ENCODE measurements at regions not wholly inside any gene's neighbourhood (a gene's known extent, or its start where the extent isn't known, plus 50 kb on each side); places are given as distances from the start of the nearest gene placed in this dataset.

DNA sequence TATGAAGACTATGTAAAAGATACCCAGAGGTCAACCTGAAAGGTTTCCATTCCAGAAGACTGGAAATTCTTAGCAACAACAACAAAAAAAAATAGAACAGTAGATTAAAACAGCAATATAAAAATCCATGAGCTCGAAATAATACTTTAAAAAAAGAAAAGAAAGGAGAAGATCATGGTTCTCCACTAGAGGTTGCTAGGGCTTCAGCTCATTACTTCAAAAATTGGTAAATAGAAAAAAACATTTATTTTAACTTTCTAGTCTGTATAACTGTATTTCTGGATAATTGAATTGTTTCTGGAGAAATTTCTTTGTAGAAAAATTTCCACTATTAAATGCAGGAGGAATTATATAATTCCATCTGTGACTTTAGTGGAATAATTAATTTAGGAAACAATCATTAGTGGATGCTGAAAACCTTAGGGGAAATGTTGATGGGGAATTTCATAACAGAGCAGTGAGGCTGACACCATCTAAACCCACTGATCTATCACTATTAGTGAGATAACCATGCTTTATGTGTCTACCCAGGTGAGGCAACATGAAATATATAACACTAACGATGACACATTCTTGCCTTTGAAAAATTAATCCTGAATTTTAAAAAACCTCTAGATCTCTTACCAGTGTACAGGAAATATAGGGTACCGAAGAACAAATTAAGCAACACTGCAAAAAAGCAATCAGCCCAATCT lies 62.5 kb upstream of the SNRK start:
- Mint-ChIP-seq H3K27ac (ENCODE audit: unreplicated experiment) (no peak overlapping the region), H3K36me3 (ENCODE audit: unreplicated experiment) (peaks cover 15% of the 10 kb centered on the region), H3K9me3 (ENCODE audit: unreplicated experiment) (peaks cover 5% of the 10 kb centered on the region), H3K4me3 (ENCODE audit: unreplicated experiment) (no peak overlapping the region), H3K27me3 (ENCODE audit: unreplicated experiment) (no peaks in the 10 kb centered on the region), H3K4me1 (ENCODE audit: low read depth, unreplicated experiment) (peaks cover 2% of the 10 kb centered on the region)
- TF ChIP-seq, protein P1, sequence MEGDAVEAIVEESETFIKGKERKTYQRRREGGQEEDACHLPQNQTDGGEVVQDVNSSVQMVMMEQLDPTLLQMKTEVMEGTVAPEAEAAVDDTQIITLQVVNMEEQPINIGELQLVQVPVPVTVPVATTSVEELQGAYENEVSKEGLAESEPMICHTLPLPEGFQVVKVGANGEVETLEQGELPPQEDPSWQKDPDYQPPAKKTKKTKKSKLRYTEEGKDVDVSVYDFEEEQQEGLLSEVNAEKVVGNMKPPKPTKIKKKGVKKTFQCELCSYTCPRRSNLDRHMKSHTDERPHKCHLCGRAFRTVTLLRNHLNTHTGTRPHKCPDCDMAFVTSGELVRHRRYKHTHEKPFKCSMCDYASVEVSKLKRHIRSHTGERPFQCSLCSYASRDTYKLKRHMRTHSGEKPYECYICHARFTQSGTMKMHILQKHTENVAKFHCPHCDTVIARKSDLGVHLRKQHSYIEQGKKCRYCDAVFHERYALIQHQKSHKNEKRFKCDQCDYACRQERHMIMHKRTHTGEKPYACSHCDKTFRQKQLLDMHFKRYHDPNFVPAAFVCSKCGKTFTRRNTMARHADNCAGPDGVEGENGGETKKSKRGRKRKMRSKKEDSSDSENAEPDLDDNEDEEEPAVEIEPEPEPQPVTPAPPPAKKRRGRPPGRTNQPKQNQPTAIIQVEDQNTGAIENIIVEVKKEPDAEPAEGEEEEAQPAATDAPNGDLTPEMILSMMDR (IDR thresholded peaks at IDR 0.05; ENCODE audit: partially characterized antibody, unreplicated experiment) = no peak
- no peak for DNase-seq

DNA sequence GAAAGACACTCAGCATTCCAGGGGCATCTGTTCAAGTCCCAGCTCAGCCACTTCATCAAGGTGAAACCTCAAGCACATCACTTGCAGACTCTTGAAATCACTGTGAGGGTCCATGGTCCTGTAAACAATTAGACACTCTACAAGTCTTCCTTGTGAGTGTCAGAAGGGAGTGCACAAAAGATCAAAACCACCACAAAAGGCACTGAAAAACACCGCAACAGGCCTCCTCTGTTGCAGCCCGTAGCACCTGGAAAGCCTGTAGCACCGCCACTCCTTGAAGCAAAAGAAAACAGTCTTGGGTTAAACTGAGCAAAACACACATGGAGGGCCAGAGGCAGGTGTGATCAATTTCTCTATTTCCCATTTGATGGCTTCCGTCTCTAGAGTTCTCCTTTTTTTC lies 63.8 kb upstream of the SNRK start:
- TF ChIP-seq, protein P1 (IDR thresholded peaks at IDR 0.05; ENCODE audit: partially characterized antibody, unreplicated experiment) = no peak
- Mint-ChIP-seq H3K36me3 (ENCODE audit: unreplicated experiment) (peaks cover 15% of the 10 kb centered on the region), H3K27me3 (ENCODE audit: unreplicated experiment) (no peaks in the 10 kb centered on the region), H3K27ac (ENCODE audit: unreplicated experiment) (no peak overlapping the region), H3K4me1 (ENCODE audit: low read depth, unreplicated experiment) (peaks cover 2% of the 10 kb centered on the region), H3K9me3 (ENCODE audit: unreplicated experiment) (peaks cover 4% of the 10 kb centered on the region), H3K4me3 (ENCODE audit: unreplicated experiment) (no peak overlapping the region)
- DNase-seq = no peak

DNA sequence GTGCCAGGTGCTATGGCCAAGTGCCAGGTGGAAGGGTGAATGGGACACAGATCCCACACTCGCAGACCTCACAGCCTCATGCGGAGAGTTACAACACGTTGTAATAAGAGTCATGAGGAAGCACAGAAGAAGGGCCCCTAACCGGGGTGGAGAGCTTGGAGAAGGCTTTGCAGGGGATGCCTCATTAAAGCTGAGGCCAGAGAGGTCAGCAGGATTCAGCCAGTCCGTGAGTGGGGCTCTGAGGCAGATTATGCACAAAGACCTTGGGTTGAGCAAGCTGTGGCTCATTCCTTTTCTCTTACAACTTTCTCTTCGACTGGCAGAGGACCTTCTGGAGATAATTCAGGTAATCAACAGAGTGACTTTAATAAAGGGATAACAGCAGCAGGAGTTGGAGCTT lies 65.3 kb upstream of the SNRK start:
- peaks cover 2% of the 10 kb centered on the region for H3K4me1 Mint-ChIP-seq (ENCODE audit: low read depth, unreplicated experiment)
- no peaks in the 10 kb centered on the region for H3K27me3 Mint-ChIP-seq (ENCODE audit: unreplicated experiment)
- H3K27ac Mint-ChIP-seq (ENCODE audit: unreplicated experiment) = no peak overlapping the region
- TF ChIP-seq, protein P1 (IDR thresholded peaks at IDR 0.05; ENCODE audit: partially characterized antibody, unreplicated experiment) = no peak
- peaks cover 4% of the 10 kb centered on the region for H3K9me3 Mint-ChIP-seq (ENCODE audit: unreplicated experiment)
- H3K36me3 Mint-ChIP-seq (ENCODE audit: unreplicated experiment) = peaks cover 17% of the 10 kb centered on the region
- H3K4me3 Mint-ChIP-seq (ENCODE audit: unreplicated experiment) = no peak overlapping the region
- DNase-seq = no peak

DNA sequence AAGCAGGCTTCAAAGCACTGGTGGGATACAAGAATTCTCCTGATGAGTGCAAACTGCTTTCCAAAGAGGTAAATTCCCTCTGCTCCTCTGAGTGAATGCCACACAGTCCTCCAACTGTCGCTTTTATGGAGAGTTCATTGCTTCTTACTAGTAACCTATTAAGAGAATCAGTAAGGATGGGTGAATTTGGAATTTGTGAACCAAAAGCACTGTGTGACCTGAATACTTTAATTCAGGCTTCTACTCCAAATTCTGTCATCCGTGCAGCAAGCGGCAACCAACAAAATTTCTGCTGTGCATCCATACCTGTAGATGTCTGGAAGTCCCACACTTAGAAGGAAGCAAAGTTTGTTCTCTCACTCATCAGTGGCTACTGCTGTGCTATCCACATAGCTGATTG lies 66.7 kb upstream of the SNRK start:
- Mint-ChIP-seq H3K4me1 (ENCODE audit: low read depth, unreplicated experiment) (peaks cover 2% of the 10 kb centered on the region), H3K9me3 (ENCODE audit: unreplicated experiment) (peaks cover 4% of the 10 kb centered on the region), H3K4me3 (ENCODE audit: unreplicated experiment) (no peak overlapping the region), H3K27ac (ENCODE audit: unreplicated experiment) (no peak overlapping the region), H3K36me3 (ENCODE audit: unreplicated experiment) (peaks cover 17% of the 10 kb centered on the region), H3K27me3 (ENCODE audit: unreplicated experiment) (no peaks in the 10 kb centered on the region)
- TF ChIP-seq, protein P1 (IDR thresholded peaks at IDR 0.05; ENCODE audit: partially characterized antibody, unreplicated experiment) = no peak
- no peak for DNase-seq

DNA sequence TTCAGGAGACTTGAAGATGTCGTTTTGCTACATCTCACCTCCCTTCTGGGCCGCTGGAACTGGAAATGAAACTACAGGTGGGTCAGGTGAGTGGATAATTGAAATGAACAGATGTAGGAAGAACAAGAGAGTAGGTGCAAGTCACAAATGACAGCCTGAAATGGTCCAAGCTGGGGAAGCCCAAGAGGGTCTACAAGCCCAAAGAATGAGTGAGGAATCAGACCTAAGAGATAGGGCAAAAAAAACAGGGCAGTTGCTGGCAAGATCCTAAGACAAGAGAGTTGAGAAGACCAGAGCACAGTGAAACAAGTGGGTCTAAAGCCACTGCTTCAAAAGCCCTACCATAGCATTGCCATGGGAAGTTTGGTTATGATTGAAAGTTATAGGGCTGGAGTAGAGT lies 67.4 kb upstream of the SNRK start:
- Mint-ChIP-seq H3K4me1 (ENCODE audit: low read depth, unreplicated experiment) (peaks cover 2% of the 10 kb centered on the region), H3K4me3 (ENCODE audit: unreplicated experiment) (no peak overlapping the region), H3K9me3 (ENCODE audit: unreplicated experiment) (peaks cover 4% of the 10 kb centered on the region), H3K27me3 (ENCODE audit: unreplicated experiment) (no peaks in the 10 kb centered on the region), H3K27ac (ENCODE audit: unreplicated experiment) (no peak overlapping the region), H3K36me3 (ENCODE audit: unreplicated experiment) (peaks cover 17% of the 10 kb centered on the region)
- TF ChIP-seq, protein P1 (IDR thresholded peaks at IDR 0.05; ENCODE audit: partially characterized antibody, unreplicated experiment) = no peak
- DNase-seq = no peak

Measured in glutamatergic neuron (in vitro differentiated cells).